GM21390 (cell line): ENCODE measurements at regions not wholly inside any gene's neighbourhood (a gene's known extent, or its start where the extent isn't known, plus 50 kb on each side); places are given as distances from the start of the nearest gene placed in this dataset.
"Not testable (repeated sequence)": the region's sequence is repeated elsewhere in the genome, so short reads cannot be mapped to it uniquely, and the experiment has no call there.

Experiments used
- ATAC-seq: cut with Tn5 transposase; IDR thresholded peaks from one replicate; pipeline ENCODE4 v1.9.1; 2021; ENCODE audit not compliant: unreplicated experiment

GRCh38 chr15:100766243-100767000 is 113.2 kb upstream of the ALDH1A3 start:
- ATAC-seq = no peak

DNA sequence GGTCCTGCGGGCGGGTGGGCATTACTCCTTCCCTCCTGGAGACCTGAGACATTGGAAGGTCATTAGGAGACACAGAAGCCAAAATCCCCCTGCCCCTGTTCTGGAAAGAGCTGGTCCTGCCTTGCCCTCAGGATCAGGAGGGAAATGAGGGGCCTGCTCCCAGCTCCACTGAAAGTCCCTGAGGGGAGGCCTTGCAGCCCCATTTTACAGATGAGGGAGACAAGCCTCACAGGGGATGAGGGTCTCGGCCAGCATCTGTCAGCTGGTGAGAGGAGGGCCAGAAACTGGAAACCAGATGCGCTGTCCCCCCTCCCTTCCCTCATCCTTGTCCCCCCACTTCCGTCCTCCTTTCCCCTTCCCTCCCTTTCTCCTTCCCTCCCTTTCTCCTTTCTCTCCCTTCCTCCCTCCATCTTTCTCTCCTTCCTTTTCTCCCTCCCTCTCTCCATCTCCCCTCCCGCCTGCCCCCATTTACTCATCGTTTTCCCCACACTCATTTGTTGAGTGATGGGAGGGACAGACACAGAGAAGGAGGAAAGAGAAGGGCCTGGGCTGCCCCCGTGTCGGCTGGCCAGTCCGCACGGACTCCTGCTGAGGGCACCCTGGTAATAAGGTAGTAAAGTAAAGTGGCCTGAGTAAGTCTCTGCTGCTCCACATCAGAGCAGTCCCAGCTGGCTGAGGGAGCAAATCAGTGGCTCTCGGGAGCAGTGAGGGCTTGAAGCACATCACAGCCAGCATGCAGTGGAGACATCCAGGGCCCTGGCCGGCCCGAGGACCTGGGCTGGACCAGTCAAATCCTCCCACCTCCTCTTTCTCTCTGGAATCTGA is 112.4 kb upstream of the ALDH1A3 start:
- ATAC-seq = no peak

DNA sequence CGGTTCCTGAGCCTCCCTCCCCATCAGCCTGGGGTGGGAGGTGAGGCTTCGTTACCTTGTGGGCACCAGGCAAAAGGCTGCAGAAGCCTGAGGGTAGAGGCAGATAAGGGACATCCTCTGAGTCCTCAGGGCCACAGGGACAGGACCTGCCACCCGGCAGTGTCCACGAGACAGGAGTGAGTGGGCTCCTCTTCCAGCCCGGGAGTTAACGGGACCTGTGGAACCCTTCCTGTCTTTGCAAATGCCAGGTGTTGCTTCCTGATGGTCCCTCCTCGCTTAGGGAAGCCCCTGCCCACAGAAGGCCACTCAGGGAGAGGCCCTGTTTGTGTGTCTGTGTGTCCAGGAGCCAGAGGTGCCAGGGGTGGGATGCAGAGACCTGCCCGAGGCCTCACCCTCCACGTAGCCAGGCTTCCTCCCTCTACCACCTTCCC is 111.1 kb upstream of the ALDH1A3 start:
- ATAC-seq = no peak

DNA sequence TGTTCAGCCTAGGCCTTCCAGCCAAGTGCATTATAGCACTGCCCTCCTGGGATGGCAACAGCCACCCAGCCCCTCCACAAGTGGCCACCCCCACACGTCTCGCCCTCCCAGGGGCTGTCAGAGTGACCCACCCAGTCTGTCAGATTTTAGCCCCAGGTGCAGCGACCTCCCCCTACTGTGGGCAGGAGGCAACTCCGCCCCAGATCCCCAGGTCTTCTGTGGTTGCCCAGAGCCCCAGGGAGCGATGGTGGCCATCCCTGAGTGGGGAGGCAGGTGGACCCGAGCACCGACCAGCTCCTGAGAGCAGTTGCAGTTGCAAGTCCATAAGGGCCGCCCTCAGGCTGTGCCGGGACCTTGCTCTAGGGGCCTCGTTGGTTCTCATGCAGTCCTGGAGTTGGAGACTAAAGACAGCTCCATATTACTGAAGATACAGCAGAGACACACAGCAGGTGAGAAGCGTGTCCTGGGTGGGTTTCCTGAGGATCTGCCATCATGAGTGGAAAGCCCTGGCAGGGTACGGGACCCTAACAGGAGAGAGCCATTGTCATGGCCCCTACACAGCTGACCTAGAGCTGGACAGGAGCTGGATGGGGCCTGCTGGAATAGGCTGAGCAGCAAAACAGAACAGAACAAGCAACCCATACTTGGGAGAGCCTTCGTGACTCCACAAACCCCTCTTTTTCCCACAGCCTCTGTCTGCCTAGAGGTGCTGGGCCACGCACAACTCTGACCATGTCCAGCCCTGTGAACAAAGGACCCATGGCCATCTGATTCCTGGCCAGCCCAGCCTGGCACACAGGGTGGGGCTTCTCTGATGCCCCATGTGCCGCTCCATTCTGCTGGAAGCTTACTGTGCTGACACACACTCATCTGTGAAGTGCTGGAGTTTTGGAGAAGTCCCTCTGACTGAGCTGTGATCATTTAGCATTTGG is 110.3 kb upstream of the ALDH1A3 start:
- ATAC-seq = no peak

DNA sequence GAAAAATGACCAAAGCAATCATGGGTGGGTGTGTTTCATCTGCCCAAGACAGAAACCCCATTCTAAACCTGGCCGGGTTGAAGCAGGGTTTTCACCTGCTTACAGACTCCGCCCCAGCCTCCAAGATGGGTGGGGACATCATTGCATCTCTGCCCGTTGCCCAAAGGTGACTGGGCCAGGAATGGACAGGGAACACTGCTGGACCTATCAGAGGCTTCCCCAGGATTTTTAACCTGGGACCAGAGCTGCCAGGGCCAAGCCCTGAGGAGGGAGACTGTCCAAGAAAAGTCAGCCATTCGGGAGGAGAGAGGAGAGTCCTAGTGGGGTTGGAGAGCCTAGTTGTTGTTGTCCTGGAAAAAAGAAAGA is 109.7 kb upstream of the ALDH1A3 start:
- no peak for ATAC-seq

DNA sequence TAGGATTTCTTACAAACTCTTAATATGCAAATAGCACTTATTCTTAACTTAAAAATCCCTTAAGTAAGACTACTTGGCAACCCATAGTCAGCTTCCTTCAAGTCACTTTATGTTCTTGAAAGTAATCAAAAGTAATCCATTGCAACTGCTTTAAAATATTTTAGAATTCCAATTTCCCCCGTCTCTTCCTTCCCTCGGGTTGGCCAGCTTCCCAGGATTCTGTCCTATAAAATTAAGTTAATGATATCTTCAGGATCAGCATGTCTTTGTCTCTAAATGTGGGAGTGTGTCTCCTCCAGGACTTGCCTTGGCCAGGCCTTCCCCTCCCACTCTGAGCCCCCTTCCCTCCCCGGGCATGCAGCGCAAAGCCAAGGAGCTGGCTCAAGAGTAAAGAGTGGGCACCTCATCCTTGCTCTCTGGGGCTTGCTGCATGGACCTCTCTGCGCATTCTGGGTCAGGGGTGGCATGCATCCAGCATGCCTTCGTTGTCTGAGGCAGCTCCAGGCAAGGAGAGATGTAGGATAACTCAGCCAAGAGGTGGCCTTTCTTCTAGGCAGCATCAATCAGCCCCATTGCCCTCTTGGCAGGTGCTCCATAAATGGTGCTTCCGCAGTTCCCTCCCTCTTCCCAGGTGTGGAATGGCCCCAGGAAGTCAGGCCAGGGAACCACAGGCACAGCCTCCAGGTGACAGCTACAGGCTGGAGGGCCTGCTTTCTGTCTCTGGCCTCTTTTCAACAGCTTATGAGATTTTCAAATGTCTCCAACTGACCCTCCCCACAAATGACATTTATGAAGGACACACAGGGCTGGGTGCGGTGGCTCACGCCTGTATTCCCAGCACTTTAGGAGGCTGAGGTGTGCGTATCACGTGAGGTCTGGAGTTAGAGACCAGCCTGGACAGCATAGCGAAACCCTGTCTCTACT is 108.7 kb upstream of the ALDH1A3 start:
- ATAC-seq = no peak

DNA sequence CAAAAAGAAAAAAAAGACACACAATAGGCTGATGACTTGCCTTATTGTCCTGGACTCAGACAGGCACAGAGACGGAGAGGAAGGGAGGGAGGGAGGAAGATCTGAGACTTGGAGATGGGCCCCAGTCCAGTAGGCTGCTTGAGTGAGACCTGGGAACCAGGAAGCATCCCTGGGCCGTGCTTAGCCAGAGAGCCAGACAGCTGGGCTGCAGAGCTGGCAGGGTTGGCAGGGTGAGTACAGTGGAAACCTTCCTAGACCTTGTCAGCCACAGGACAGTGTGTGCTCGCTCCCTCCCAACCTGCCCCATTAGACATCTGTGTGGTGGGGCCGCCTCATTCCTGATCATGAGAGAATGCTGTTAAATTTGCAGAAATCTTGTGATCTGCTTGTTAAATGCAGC is 107.9 kb upstream of the ALDH1A3 start:
- no peak for ATAC-seq

DNA sequence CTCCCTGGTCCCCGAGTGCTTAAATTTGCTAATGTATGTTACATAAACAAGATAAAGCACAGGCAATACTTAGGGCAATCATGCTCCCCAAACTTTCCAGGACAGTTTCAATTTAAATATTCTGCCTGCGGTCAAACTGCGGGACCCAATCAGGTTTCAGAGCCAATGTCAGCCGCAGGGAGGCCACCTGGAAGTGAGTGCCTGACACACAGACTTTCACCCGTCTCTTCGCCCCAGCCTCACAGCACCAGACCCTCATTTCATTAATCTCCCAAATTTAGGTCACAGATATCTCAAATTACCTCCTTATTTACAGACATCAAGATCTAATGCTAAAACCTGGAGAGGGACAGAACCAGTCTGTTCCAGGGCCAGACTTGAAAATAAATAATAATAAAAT is 107.2 kb upstream of the ALDH1A3 start:
- no peak for ATAC-seq

GRCh38 chr15:100772892-100773520 is 106.6 kb upstream of the ALDH1A3 start:
- ATAC-seq = no peak

- not testable (repeated sequence) for ATAC-seq
Observed at GRCh38 chr15:100774044-100774443, 105.6 kb upstream of the ALDH1A3 start.

DNA sequence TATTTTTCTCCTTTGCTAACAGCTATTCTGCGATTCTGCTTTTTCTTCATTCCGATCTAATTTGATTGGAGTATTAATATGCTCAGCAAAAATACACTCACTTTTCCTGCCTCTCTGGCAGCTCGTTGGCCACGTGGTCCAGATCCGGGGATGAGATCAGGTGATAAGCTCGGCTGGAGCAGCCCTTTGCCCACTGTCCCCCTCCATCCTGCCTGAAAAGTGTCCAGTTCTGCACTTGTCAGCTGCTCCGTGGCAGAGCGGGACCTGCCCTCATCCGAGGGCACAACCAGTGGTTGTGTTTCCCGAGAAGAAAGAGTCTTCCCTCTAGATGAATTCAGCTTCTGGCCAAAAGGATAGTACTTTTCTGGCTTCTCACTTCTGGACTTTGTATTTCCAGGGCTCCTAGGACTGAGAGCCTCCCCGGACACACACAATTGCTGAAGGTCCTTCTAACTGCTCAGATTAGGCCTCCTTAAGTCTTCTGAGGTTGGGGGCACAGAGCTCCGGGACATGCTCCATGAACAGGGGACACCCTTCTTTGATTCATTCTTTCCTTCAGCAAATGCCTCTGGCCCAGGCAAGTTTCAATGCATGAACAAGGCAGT is 103.9 kb upstream of the ALDH1A3 start:
- no peak for ATAC-seq

GRCh38 chr15:100777821-100778220 is 101.8 kb upstream of the ALDH1A3 start:
- no peak for ATAC-seq

DNA sequence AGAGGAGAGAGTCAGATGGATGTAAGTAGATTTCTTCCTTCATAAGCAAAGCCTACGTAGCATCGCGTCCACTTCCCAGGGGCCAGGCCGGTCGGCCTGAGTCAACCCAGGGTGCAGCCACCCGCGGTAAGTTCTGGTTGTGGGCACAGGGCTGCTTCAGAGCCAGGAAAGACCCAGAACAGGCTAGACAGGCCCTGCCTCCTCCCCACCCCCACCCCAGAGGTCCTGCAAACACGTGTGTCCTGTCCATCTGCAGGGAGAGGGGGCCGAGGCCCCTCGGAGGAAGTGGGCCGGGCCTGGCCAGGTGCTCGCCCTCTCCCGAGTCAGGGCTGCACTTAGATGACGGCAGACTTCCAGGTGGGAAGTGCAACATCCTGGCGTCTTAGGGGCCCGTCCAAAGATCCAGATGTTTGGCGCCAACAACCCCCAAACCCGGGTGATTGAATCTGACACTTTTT is 100.8 kb upstream of the ALDH1A3 start:
- ATAC-seq = no peak

DNA sequence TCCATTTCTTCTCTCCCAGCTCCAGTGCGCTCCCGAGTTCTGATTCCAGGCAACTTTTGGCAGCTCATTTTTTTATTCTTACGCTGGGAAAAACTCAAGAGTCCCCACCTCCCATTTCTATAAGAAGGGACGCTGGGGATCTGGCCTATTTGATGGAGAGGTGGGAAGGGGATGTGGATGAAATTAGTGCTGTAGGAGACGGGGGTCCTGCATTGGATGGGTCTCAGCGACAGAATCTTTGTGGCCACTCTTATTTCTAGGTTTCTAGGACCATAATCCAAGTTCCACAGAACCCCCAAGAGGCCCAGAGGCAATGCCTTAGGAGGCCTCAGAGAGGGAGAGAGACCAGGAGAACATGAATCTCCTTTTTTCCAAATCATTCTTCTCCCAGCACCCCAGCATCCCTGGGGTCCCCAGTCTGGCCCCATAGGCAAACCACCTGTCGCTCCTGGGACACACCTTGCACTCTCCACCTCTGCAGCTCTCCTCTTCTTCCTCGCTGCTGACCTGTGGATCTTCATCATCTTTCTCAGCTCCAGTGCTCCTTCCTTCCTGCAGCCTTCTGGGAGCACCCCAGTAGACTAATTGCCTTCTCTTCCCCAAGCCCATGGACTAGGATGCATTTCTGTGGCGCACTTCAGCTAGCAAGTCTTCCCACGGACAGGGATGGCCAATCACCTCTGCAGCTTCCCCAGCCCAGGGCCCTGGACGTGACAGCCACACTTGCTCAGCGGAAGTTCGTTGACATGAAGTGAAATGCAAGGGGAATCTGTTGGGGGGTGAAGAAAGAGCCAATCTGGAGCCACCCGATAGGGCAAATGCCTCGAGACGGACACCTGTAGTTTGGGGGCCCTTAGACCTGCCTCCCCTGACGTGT is 100.1 kb upstream of the ALDH1A3 start:
- ATAC-seq = no peak

GRCh38 chr15:100780208-100780800 is 99.3 kb upstream of the ALDH1A3 start:
- no peak for ATAC-seq

GRCh38 chr15:100781061-100781960 is 98.3 kb upstream of the ALDH1A3 start:
- no peak for ATAC-seq

GRCh38 chr15:100781961-100782530 is 97.6 kb upstream of the ALDH1A3 start:
- ATAC-seq = no peak
